ENCODE measurements at regions not wholly inside any gene's neighbourhood (a gene's known extent, or its start where the extent isn't known, plus 50 kb on each side); places are given as distances from the start of the nearest gene placed in this dataset.
A peak's percentile ranks its signal among the peaks of the same experiment; 100 is the strongest.

DNA sequence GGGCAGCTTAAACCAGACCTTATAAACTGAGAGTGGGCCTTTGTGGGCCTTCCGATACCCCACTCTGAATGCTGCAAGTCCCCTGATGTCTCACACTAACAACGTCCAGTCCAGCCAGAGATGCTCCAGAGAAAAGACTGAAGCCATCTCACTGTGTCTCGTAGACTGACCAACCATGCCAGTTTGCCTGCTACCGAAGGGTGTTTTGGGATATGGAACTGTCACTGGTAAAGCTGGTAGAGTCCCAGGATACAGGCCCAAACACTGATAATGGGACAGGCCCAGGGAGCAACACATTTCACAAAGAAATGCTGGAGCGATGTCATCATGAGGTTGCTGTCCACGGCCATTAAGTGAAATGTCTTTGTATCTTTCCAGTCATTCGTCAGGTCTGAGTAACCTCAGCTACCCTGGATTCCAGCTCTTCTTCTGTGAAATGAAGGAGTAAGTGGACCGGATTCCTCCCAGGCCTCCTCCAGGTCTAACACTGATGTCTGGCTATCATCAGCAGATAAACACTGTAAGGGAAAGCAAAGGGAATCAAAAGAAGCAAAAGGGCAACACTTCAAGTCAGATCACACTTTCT, 81.6 kb downstream of the SLC5A7 start:
- no peak for TF ChIP-seq POLR2A (IDR thresholded peaks at IDR 0.05; ENCODE audit: low read length)
- TF ChIP-seq GATA1 (IDR thresholded peaks at IDR 0.05; ENCODE audit: low read depth, low read length) = no peak
- DNase-seq = no peak

DNA sequence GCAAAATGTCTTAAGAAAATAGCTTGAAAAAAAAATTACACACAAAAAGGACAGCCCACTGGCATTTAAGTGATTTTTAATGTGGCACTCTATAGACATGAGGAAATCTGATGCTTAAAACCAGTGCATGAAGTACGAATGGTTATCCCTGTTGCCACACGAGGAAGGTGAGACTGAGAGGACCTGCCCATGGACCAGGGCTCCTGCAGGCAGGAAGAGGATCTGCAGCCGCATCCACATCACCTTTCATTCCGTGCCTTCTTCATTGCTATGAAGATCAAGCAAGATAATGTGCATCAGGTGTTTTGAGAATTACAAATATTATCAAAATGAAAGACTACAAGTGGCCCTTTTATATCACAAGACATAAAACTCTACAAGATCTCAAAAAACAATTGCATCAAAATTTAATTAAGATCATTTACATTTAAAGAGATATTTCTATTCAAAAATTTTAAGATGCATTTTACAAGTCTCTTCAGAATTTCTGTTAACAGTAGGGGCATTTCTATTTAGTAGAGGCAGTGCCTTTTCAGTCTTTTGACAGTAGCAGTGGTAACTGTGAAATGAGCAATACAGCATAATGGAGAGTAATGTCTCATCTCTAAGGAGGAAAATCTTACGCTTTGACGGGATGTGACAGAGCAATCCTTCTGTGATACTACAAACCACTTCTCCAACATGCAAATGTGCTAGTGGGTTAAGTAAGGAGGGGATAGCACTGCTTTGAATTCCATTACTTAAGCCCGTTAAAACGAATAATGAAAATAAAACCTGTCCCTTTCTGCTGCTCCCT, 83.4 kb downstream of the SLC5A7 start:
- TF ChIP-seq GATA1 (IDR thresholded peaks at IDR 0.05; ENCODE audit: low read depth, low read length) (no peak), POLR2A (IDR thresholded peaks at IDR 0.05; ENCODE audit: low read length) (no peak)
- DNase-seq = peak in 1 of 2 experiments; percentile 2

DNA sequence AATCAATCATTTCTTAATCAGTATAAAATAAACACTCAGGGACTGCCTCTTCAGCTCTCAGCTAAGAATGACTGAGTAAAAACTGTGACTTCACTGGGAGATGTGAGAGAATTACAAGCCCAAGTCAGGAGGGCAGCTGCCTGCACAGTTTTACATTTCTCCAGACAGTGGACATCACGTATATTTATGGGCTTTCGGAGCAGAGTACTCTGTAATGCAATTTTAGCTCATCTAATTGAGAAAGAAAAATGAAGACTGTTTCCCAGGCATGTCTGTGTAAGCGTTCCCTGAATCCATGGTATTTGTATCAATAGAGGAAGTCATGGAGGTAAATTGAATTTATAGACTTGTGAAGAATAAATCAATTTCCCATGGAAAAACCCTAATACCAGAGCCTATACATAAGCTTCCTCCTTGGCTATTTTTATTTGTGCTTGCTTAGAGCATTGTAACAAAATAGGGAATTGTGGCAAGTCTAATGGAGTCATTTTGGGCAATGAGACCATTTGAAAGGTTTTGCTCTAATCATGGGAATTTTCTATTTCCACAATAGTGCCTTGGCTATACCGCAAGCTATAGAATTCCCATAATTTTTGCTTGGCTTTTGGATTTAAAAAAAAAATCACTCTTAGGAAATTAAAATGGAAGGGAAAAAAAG, 87.2 kb downstream of the SLC5A7 start:
- TF ChIP-seq POLR2A (IDR thresholded peaks at IDR 0.05; ENCODE audit: low read length) = no peak
- no peak for DNase-seq

DNA sequence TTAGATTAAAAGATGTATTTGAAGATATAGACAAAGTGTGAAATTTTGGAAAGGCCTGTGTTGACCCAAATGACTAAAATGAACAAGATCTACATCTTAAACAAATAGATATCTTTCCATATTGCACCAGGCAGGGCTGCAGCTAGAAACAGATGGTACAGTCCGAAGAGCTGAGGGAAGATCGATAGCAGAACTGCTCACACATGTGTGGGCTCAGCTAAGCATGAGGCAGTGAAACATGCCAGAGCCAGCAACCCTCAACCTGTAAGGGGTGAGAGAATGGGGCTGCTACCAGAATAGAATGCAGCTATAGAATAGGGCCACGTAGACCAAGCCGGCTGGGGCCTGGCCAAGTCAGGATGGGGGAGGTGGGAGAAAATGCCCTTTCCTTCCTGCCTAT, 87.8 kb downstream of the SLC5A7 start:
- TF ChIP-seq POLR2A (IDR thresholded peaks at IDR 0.05; ENCODE audit: low read length) = no peak
- TF ChIP-seq GATA1 (IDR thresholded peaks at IDR 0.05; ENCODE audit: low read depth, low read length) = no peak
- DNase-seq = no peak

DNA sequence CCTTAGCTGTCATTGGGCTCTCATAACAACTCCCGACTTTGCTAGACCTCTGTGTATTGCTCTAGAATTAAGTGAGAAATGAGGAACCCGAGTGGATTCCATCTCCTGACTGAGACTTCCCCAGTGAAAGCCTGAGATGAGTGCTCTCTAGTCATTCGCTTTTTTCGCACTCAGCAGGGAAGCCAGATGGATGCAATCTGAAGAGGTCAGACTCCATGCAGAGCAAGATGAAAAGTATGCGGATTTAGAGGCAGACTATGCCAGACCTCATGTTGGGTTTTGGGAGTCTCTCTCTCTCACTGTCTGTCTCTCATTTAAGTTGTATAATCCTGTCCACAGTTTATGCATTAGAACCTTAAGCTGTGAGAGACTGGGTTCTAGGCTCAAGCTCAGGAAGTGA, 88.6 kb downstream of the SLC5A7 start:
- no peak for DNase-seq
- TF ChIP-seq GATA1 (IDR thresholded peaks at IDR 0.05; ENCODE audit: low read depth, low read length) = no peak
- TF ChIP-seq POLR2A (IDR thresholded peaks at IDR 0.05; ENCODE audit: low read length) = no peak

DNA sequence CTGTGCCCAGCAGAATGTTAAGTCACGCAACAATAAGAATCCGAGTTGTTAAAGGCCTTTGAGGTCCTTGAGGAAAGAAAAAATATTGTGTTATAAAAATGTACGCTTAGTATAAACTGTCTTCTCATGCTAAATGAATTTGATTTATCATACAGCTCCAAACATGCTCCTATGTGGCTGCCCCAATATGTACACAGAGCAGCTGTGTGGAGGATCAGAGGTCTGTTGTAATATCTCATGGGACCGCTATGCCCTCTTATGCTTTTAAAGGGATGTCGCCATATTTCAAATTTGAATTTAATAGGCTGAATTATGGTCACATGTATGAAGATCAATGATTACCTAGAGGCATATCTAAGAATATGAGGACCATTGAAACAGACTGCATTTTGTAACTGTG, 90.2 kb downstream of the SLC5A7 start:
- DNase-seq = no peak
- TF ChIP-seq POLR2A (IDR thresholded peaks at IDR 0.05; ENCODE audit: low read length) = no peak
- TF ChIP-seq GATA1 (IDR thresholded peaks at IDR 0.05; ENCODE audit: low read depth, low read length) = no peak

DNA sequence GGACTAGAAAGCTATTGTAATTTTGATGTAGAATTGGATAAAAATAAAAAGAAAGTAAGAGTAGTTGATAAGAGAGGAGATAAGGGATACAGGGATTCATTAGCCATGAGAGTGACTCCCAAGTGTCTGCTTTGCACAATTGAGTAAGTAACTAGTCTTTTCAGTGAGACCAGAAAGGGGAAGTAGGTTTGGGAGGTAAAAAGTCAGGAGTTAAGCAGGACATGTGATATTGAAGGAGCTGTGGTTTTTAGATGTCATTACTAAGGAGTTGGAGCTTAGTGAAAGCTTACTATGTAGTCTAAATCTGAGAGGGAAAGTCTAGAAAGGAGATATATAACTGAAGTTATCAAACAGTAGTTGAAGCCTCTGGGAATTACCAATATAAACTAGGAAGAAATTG, 93.4 kb downstream of the SLC5A7 start:
- no peak for DNase-seq
- TF ChIP-seq POLR2A (IDR thresholded peaks at IDR 0.05; ENCODE audit: low read length) (no peak), GATA1 (IDR thresholded peaks at IDR 0.05; ENCODE audit: low read depth, low read length) (no peak)

DNA sequence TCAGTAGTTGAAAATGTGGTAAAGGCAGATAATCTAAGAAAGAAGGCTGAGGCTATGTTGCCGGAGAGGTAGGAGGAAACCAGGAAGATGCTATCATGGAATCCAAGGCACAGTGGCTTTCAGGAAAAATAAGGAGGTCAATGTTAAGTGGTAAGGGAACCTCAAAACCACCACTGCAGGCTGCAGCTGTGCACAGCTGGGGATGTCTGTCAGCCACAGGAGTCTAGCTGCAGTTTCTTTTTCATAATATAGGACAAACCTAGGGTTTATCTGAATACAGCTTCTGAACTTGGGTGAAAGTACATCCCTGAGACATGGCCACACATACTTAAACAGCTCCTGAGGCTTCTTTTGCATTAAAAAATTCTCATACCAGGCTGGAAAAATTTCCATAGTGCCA, 93.9 kb downstream of the SLC5A7 start:
- no peak for DNase-seq
- no peak for TF ChIP-seq POLR2A (IDR thresholded peaks at IDR 0.05; ENCODE audit: low read length)
- no peak for TF ChIP-seq GATA1 (IDR thresholded peaks at IDR 0.05; ENCODE audit: low read depth, low read length)

DNA sequence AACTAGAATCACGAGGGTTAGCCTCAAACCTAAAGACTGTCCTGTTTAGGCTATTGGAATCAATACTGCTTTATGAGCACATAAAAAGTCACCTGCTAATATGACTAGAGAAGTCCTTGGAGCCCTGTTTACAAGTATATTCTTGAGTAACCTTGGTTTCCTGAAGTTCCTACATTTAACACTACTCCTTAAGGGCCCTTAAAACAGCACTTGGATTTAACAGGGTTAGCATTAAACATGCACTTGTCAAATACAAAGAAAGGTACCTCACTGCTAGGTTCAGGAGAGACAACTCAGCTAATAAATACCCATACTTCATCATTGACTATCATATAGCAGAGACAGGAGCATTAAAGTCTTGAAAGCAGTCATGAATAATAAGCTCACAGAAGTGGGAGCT, 96.7 kb downstream of the SLC5A7 start:
- TF ChIP-seq GATA1 (IDR thresholded peaks at IDR 0.05; ENCODE audit: low read depth, low read length) (no peak), POLR2A (IDR thresholded peaks at IDR 0.05; ENCODE audit: low read length) (no peak)
- no peak for DNase-seq

DNA sequence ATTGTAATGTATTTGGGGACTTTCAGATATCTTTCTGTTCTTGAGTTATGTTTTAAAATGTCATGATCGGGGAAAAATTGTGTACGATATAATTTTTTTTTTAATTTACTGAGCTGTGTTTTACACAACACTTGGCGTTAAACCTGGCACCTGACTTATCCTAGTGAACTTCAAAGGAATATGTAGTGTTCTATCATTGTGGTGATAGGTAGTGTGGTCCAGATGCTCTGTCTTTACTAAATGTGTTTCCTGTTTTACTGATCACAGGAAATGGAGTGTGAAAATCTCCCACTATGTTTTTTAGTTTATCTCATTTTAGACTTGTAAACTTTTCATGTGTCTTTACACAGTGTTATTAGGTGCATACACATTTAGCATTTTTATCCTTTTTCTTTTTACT, 98.0 kb downstream of the SLC5A7 start:
- TF ChIP-seq GATA1 (IDR thresholded peaks at IDR 0.05; ENCODE audit: low read depth, low read length) (no peak), POLR2A (IDR thresholded peaks at IDR 0.05; ENCODE audit: low read length) (no peak)
- no peak for DNase-seq

DNA sequence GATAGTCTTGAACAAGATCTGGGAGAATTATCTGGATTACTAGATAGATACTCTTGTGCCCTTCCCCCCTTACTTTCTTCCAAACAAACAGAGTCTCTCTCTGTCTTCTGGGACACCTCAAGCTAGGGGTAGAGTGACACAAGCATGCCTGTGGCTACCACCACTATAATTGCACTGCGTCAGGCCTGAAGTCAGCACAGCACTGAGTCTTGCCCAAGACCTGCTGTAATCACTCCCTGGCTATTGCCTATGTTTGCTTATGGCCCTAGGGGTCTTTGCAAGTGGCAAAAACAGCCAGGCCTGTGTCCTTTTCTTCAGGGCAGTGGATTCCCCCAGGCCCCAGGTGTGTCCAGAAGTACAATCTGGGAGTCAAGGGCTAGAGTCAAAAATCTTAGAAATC, 106.6 kb downstream of the SLC5A7 start:
- no peak for TF ChIP-seq POLR2A (IDR thresholded peaks at IDR 0.05; ENCODE audit: low read length)
- no peak for TF ChIP-seq GATA1 (IDR thresholded peaks at IDR 0.05; ENCODE audit: low read depth, low read length)
- no peak for DNase-seq

DNA sequence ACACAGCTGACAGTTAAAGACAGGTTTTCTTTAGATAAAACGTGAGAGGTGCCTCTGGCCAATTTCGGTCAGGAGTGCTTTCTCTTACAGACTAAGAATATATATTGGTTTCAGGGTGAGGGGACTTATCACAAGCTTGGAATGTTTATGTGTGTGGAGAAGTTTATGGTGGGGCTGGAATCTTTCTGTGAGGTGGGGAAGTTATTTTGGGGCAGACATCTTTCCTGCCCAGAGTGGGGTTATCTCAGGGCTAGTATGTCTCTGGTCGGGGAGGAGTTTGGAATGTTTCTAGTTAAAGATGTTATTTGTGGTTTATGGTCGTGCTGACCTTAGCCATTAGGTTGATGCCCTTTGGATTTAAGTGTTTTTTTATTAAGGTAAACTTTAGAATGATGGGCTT, 115.2 kb downstream of the SLC5A7 start:
- TF ChIP-seq POLR2A (IDR thresholded peaks at IDR 0.05; ENCODE audit: low read length) = no peak
- no peak for TF ChIP-seq GATA1 (IDR thresholded peaks at IDR 0.05; ENCODE audit: low read depth, low read length)
- DNase-seq = no peak

DNA sequence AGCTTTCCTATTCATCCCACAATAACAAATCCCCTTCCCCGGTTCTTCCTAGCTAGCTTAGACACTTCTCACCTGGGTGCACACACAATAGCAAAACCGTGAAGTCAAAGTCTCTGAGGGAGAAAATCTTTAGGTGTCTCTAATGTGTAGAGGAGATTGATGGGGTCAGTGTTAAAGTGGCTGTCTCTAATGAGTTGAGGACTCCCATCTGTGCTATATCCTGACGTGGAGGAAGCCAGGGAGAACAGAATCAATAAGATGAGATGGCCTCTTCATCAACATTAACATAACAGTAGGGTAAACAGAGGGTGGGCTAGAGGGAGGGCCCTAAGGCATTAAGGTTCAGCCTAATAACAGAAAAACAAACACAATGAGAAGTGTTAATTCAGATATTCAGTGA, 120.4 kb downstream of the SLC5A7 start:
- TF ChIP-seq POLR2A (IDR thresholded peaks at IDR 0.05; ENCODE audit: low read length) (no peak), GATA1 (IDR thresholded peaks at IDR 0.05; ENCODE audit: low read depth, low read length) (no peak)
- no peak for DNase-seq

DNA sequence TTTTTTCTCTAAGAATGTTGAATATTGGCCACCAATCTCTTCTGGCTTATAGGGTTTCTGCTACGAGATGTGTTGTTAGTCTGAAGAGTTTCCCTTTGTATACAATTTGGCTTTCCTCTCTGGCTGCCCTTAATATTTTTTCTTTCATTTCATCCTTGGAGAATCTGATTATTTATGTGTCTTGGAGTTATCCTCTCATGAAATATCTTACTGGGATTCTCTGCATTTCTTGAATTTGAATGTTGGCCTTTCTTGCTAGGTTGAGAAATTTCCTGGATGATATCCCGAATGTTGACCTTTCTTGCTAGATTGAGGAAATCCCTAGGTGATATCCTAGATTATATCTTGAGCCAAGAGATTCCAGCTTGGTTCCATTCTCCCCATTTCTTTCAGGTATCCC, 125.6 kb downstream of the SLC5A7 start:
- TF ChIP-seq GATA1 (IDR thresholded peaks at IDR 0.05; ENCODE audit: low read depth, low read length) (no peak), POLR2A (IDR thresholded peaks at IDR 0.05; ENCODE audit: low read length) (no peak)
- no peak for DNase-seq

DNA sequence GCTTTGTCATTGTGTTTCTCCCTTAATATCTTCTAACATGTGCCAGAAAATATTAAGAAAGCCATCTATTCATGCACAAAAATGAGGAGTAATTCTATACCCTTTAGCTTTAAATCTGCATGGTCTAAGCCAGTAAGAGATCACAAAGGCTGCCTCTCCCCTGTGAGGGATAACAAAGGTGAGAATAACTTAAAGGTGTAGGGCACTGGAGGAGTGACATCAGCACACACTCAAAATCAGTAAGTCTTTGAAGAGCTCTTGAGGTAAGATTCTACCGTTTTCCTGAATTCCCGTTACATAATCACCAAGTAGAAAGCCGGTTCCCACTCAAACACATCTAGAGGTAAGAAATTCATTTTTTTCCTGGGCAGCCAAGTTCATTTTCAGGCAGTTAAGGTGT, 123.9 kb upstream of the SULT1C3 start:
- TF ChIP-seq POLR2A (IDR thresholded peaks at IDR 0.05; ENCODE audit: low read length) (no peak), GATA1 (IDR thresholded peaks at IDR 0.05; ENCODE audit: low read depth, low read length) (no peak)
- DNase-seq = no peak

All from erythroblast (primary cell).